Common myeloid progenitor, CD34-positive (primary cell): ENCODE measurements at regions not wholly inside any gene's neighbourhood (a gene's known extent, or its start where the extent isn't known, plus 50 kb on each side); places are given as distances from the start of the nearest gene placed in this dataset.

Source experiments
- CTCF ChIA-PET: fragments of 350-600 bp; sonication (Branson Sonifier 250); formaldehyde crosslinking; loops from one replicate; lab custom pipeline; 2021; ENCODE audit warnings: antibody characterized with exemption; lab: Charles Lee
- POLR2A ChIA-PET: fragments of 350-600 bp; sonication (Branson Sonifier 250); formaldehyde crosslinking; loops from one replicate; lab custom pipeline; 2021; ENCODE audit warnings: antibody characterized with exemption; lab: Charles Lee
- DNase-seq, 3 donors: peaks; one replicate each; pipeline versions ENCODE4 v3.0.0 to v3.0.0-alpha.2; 2013
- H3K27ac ChIP-seq, 2 experiments: 1 replicate in 1 of 2; 2 replicates in 1 of 2; pipeline ENCODE4 v1.7.0; 2013; ENCODE audit warnings: inconsistent platforms in 2 of 2, low read length in 2 of 2, mild to moderate bottlenecking in 2 of 2, low read depth in 1 of 2, moderate library complexity in 1 of 2; ENCODE audit not compliant: severe bottlenecking in 2 of 2, insufficient read depth in 1 of 2, poor library complexity in 1 of 2
- H3K27me3 ChIP-seq, 5 experiments: replicated peaks in 2 of 5; 1 replicate in 3 of 5; 2 replicates in 2 of 5; pipeline versions ENCODE4 v1.6.1 to v1.7.0; 2013; ENCODE audit warnings: low read length in 4 of 5, mild to moderate bottlenecking in 2 of 5, moderate library complexity in 2 of 5, inconsistent platforms in 1 of 5; ENCODE audit not compliant: insufficient read depth in 5 of 5, control insufficient read depth in 4 of 5
- H3K36me3 ChIP-seq, 4 experiments: 1 replicate in 2 of 4; 2 replicates in 2 of 4; pipeline versions ENCODE4 v1.6.1 to v1.7.0; 2013; ENCODE audit warnings: low read length in 3 of 4, control low read depth in 1 of 4, mild to moderate bottlenecking in 1 of 4; ENCODE audit not compliant: control insufficient read depth in 4 of 4, insufficient read depth in 4 of 4
- H3K4me1 ChIP-seq, 4 experiments: 1 replicate in 3 of 4; 2 replicates in 1 of 4; pipeline versions ENCODE4 v1.6.1 to v1.7.1; 2013; ENCODE audit warnings: low read length in 3 of 4, mild to moderate bottlenecking in 3 of 4, control low read depth in 1 of 4, inconsistent platforms in 1 of 4, moderate library complexity in 1 of 4; ENCODE audit not compliant: control insufficient read depth in 4 of 4, insufficient read depth in 4 of 4; ENCODE audit errors: control extremely low read depth in 1 of 4
- H3K4me3 ChIP-seq, 7 experiments: 1 replicate in 4 of 7; 2 replicates in 3 of 7; pipeline versions ENCODE4 v1.5.1 to v1.7.0; 2013; ENCODE audit warnings: mild to moderate bottlenecking in 7 of 7, low read length in 6 of 7, moderate library complexity in 6 of 7, inconsistent platforms in 2 of 7, low read depth in 2 of 7, control low read depth in 1 of 7; ENCODE audit not compliant: insufficient read depth in 4 of 7, control insufficient read depth in 1 of 7; ENCODE audit errors: extremely low read depth in 1 of 7
- H3K9me3 ChIP-seq, 5 experiments: 1 replicate in 4 of 5; 2 replicates in 1 of 5; pipeline versions ENCODE4 v1.6.1 to v1.7.1; 2013; ENCODE audit warnings: low read length in 4 of 5, mild to moderate bottlenecking in 2 of 5, inconsistent platforms in 1 of 5, low read depth in 1 of 5, moderate library complexity in 1 of 5; ENCODE audit not compliant: control insufficient read depth in 4 of 5, insufficient read depth in 2 of 5; ENCODE audit errors: control extremely low read depth in 1 of 5
- WGBS: methylation state at CpG from one replicate; pipeline ENCODE4 v1.1.5; 2013; ENCODE audit not compliant: insufficient coverage; 5-methylcytosine and 5-hydroxymethylcytosine counted together

DNA sequence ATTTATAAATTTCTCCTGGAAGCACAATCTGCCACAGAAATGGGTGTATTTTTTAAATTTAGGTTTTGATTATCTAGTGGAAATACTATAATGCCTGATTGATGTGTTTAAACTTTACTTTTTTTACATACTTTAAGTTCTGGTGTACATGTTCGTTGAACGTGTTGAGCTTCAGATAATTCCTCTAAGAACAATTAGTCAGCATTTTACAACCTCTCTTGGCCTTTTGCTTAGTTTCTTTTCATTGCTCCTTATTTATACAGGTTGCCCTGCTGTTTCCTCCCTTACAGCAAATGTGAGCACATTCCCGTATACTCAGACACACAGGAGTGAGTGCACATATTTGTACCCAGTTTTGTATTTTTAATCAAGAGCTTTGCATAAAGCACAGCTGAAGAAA, 1038.9 kb downstream of the BRINP3 start:
- POLR2A ChIA-PET = no interaction called here
- CTCF ChIA-PET = interaction anchor here (2.6 kb wide), 1 partner anchor 9 kb away, joined by 8 read pairs; no protein-coding TSS in a partner anchor
- Histone ChIP-seq H3K27me3 (no peaks in the 10 kb centered on the region), H3K36me3 (no peaks in the 10 kb centered on the region), H3K4me1 (no peaks in the 10 kb centered on the region), H3K4me3 (no peak overlapping the region), H3K27ac (no peak overlapping the region), H3K9me3 (no peaks in the 10 kb centered on the region)
- DNase-seq = no peak
- WGBS = 0% methylated on average over 1 of the region's 3 CpGs

DNA sequence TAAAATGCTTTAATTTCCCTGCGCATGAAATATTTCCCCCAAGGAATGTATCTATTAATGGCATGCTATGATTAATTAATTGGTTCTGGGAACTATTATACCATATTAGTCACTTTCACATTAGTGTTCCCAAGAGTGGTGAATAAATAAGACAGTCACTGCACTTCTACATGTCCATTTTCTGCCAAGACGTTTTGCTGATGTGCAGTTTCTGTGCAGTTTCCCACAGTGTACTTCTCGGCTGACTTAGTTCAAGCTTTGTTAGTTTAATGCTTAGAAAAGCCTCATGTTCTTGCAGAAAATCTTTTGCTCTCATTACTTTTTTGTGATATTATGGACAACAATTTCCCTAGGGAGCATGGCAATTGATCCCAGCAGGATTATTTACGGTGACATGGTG, 1014.5 kb downstream of the BRINP3 start:
- WGBS = 91% methylated on average over 2 of the region's 4 CpGs
- H3K36me3 ChIP-seq = no peaks in the 10 kb centered on the region
- CTCF ChIA-PET = no interaction called here
- no peak overlapping the region for H3K27ac ChIP-seq
- POLR2A ChIA-PET = no interaction called here
- no peaks in the 10 kb centered on the region for H3K4me1 ChIP-seq
- DNase-seq = no peak
- no peak overlapping the region for H3K4me3 ChIP-seq
- H3K9me3 ChIP-seq = no peaks in the 10 kb centered on the region
- H3K27me3 ChIP-seq = no peaks in the 10 kb centered on the region

DNA sequence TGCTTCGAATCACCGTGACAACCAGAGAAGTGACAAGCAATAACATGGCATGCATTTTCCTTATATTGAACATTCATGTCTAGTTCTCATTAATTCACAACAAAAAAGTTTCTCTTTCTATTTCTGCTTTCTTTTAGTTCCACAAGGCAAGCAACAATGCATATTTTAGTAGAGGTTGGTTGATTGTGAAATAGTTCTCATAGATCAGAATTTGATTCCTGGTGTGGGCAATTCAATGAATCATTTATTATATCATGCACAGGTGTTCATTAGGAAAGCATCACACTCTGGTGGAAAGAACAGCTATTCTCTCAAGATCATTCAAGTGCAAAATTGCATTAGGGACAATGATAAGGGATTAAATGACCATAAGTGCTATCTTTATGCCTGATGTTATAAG, 980.9 kb downstream of the BRINP3 start:
- 73% methylated on average over 2 of the region's 2 CpGs for WGBS
- Histone ChIP-seq H3K9me3 (no peaks in the 10 kb centered on the region), H3K27me3 (no peaks in the 10 kb centered on the region), H3K36me3 (no peaks in the 10 kb centered on the region), H3K27ac (no peak overlapping the region), H3K4me1 (no peaks in the 10 kb centered on the region), H3K4me3 (no peak overlapping the region)
- DNase-seq = no peak
- CTCF ChIA-PET = no interaction called here
- POLR2A ChIA-PET = no interaction called here

DNA sequence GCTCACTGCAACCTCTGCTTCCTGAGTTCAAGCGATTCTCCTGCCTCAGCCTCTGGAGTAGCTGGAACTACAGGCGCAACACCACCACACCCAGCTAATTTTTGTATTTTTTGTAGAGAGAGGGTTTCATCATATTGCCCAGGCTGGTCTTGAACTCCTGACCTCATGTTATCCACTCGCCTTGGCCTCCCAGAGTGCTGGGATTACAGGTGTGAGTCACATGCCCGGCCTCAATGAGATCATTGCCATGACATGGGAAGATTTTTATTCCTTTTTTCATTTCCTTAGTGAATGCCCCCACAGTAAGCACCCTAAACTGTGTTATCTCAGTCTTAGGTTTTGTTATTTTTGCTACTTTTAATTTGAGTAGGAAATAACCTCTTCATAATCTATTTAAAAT, 977.9 kb downstream of the BRINP3 start:
- Histone ChIP-seq H3K4me3 (no peak overlapping the region), H3K4me1 (no peaks in the 10 kb centered on the region), H3K36me3 (no peaks in the 10 kb centered on the region), H3K9me3 (no peaks in the 10 kb centered on the region), H3K27me3 (no peaks in the 10 kb centered on the region), H3K27ac (no peak overlapping the region)
- CTCF ChIA-PET = no interaction called here
- DNase-seq = no peak
- 100% methylated on average over 1 of the region's 4 CpGs for WGBS
- POLR2A ChIA-PET = no interaction called here

DNA sequence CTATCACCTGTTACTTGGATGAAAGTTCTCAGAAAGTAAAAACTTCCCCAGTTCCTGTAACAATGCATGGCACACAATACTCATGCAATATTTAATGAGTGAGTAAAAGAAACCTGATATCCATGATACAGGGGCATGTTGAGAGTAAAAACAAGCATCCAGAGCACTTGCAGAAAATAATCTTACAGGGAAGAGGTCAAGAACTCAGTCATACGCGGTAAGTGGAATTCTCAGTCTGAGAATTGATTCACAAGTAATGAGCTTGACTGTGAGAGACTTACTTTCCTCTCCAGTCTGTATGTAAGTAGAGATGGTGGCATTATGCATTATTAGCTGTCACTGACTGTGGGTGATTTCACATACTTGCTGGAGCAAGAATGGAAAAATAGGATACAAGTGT, 976.9 kb downstream of the BRINP3 start:
- Histone ChIP-seq H3K4me3 (no peak overlapping the region), H3K36me3 (no peaks in the 10 kb centered on the region), H3K4me1 (no peaks in the 10 kb centered on the region), H3K27ac (no peak overlapping the region), H3K27me3 (no peaks in the 10 kb centered on the region), H3K9me3 (no peaks in the 10 kb centered on the region)
- 96% methylated on average over 2 of the region's 2 CpGs for WGBS
- ChIA-PET POLR2A (no interaction called here), CTCF (no interaction called here)
- no peak for DNase-seq

DNA sequence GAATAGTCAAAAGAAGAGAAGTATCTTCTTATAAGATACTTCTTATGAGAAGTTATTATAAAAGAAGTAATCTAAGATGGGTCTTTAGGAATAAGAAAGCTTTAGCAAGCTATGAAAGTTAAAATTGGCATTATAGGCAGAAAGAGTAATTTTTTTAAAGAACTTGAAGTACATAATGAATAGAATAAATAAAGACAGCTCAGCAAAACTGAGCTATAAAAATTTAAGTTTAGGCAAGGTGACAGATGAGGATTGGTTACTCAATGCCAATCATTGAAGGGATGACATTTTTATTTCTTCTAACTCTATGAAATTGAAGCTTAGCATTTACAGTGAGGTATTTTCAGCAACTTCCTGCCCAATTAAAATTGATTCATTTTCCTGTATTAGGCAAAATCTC, 966.8 kb downstream of the BRINP3 start:
- H3K4me1 ChIP-seq = no peaks in the 10 kb centered on the region
- H3K4me3 ChIP-seq = no peak overlapping the region
- H3K27me3 ChIP-seq = no peaks in the 10 kb centered on the region
- H3K36me3 ChIP-seq = no peaks in the 10 kb centered on the region
- H3K9me3 ChIP-seq = peaks cover 0 to 4% (median 0%) of the 10 kb centered on the region in 5 experiments
- CTCF ChIA-PET = no interaction called here
- no peak for DNase-seq
- POLR2A ChIA-PET = no interaction called here
- no peak overlapping the region for H3K27ac ChIP-seq

DNA sequence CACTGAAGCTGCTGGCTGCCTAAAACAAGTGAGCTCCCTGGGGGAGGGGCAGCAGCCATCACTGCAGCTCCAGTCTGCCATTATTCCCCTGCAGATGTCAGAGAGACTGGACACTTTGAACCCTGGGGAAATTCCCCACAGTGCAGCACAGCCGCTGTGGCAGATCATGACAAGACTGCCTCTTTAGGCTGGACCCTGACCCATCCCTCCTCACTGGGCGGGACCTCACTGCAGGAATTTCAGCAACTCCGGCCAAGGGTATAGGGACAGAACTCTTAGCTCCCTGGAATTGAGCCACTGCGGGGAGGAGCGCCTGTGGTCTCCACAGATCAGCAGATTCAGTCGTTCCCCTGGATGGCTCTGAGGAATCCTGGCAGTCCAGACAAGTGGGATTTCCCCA, 964.6 kb downstream of the BRINP3 start:
- H3K27me3 ChIP-seq = no peaks in the 10 kb centered on the region
- H3K4me3 ChIP-seq = no peak overlapping the region
- 88% methylated on average over 6 of the region's 6 CpGs for WGBS
- H3K36me3 ChIP-seq = no peaks in the 10 kb centered on the region
- DNase-seq = no peak
- H3K27ac ChIP-seq = no peak overlapping the region
- H3K4me1 ChIP-seq = no peaks in the 10 kb centered on the region
- ChIA-PET POLR2A (no interaction called here), CTCF (no interaction called here)
- peaks cover 0 to 4% (median 0%) of the 10 kb centered on the region in 5 experiments for H3K9me3 ChIP-seq
